Ishikawa (cell line): ENCODE measurements at regions not wholly inside any gene's neighbourhood (a gene's known extent, or its start where the extent isn't known, plus 50 kb on each side); places are given as distances from the start of the nearest gene placed in this dataset.

Experiments
- CEBPB ChIP-seq: IDR thresholded peaks from 2 replicates; pipeline ENCODE4 v1.6.1; 2012
- CREB1 ChIP-seq: IDR thresholded peaks from 2 replicates; pipeline ENCODE4 v1.6.1; 2012; ENCODE audit warnings: low read depth
- EGR1 ChIP-seq: IDR thresholded peaks from 2 replicates; pipeline ENCODE4 v1.6.1; 2012
- EP300 ChIP-seq: IDR thresholded peaks from 2 replicates; pipeline ENCODE4 v1.6.1; 2012; ENCODE audit warnings: borderline replicate concordance
- FOXM1 ChIP-seq: IDR thresholded peaks from 2 replicates; pipeline ENCODE4 v1.6.1; 2012; ENCODE audit warnings: low read depth, borderline replicate concordance
- NFIC ChIP-seq: IDR thresholded peaks from 2 replicates; pipeline ENCODE4 v1.6.1; 2012
- RAD21 ChIP-seq: IDR thresholded peaks from 2 replicates; pipeline ENCODE4 v1.6.1; 2012; ENCODE audit warnings: low read depth
- TAF1 ChIP-seq: IDR thresholded peaks from 2 replicates; pipeline ENCODE4 v1.6.1; 2012; ENCODE audit warnings: low read depth, mild to moderate bottlenecking
- TCF12 ChIP-seq: IDR thresholded peaks from 2 replicates; pipeline ENCODE4 v1.6.1; 2012; ENCODE audit warnings: low read depth
- TEAD4 ChIP-seq: IDR thresholded peaks from 2 replicates; pipeline ENCODE4 v1.6.1; 2012
- YY1 ChIP-seq: IDR thresholded peaks from 2 replicates; pipeline ENCODE4 v1.6.1; 2012; ENCODE audit warnings: low read depth
- ZBTB7A ChIP-seq: IDR thresholded peaks from 2 replicates; pipeline ENCODE4 v1.6.1; 2012; ENCODE audit warnings: low read depth
- TF ChIP-seq, protein P1 (sequence below): IDR thresholded peaks from 2 replicates; pipeline ENCODE4 v1.6.1; 2012
- TF ChIP-seq, protein P2 (sequence below): IDR thresholded peaks from 2 replicates; pipeline ENCODE4 v1.6.1; 2012
- TF ChIP-seq, protein P3 (sequence below): IDR thresholded peaks from 2 replicates; pipeline ENCODE4 v1.6.1; 2012; ENCODE audit warnings: low read depth, mild to moderate bottlenecking

DNA sequence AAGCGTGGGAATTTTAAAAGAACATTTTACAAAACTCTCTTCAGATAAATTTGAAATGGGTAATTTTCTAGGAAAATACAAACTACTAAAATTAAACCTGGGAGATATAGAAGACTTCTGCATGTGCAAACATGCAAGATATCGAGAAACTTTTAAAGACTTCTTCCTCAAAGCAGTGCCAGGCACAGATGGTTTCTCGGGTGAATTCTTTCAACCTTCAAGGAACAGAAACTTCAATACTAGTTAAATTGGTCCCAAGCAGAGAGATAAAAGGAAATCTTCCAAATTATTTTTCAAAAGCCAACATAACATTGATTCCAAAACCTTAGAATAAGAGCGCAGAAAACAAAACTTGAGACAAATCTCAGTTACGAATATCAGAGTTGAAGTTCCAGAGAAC lies 732.7 kb downstream of the PDCD6IP start:
- TF ChIP-seq ZBTB7A = no peak
- TF ChIP-seq, protein P1, sequence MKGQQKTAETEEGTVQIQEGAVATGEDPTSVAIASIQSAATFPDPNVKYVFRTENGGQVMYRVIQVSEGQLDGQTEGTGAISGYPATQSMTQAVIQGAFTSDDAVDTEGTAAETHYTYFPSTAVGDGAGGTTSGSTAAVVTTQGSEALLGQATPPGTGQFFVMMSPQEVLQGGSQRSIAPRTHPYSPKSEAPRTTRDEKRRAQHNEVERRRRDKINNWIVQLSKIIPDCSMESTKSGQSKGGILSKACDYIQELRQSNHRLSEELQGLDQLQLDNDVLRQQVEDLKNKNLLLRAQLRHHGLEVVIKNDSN = no peak
- no peak for TF ChIP-seq FOXM1

DNA sequence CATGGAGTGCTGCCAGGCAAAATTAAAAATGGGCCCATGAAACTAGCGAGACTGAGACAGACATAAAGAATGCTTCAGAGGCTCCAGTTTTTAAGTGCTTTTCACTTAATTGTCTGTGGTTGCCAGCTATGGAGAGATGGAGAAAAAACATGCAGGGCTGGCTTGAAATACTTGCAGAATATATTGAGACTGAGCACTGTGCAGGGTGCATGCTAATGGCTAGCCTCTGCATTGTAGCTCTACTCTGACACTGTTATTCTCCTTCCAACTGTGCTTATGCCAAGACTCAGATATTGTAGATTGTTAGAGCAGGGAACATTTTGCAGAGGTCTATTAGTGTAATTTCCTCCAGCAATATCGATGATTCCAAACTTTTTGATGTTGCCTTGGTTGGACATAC lies 735.0 kb downstream of the PDCD6IP start:
- TF ChIP-seq, protein P1 = no peak
- no peak for TF ChIP-seq RAD21
- no peak for TF ChIP-seq ZBTB7A
- TF ChIP-seq TCF12 = no peak
- no peak for TF ChIP-seq EGR1

DNA sequence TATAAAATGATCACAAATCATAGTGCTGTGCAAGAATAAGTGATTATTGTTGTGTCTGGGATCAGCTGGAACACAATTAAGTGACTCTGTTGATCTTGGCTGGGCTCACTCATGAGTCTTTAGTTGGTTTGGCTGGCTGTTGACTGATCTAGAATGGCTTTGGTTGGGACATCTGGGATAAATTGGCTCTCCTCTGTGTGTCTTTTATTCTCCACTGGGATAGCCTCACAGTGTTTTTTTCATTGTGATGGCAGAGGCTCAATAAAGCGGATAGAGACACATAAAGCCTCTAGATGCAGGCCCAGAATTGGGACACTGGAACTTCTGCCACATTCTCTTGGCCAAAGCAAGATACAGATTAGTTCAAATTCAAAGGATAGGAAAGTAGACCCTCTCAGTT lies 735.6 kb downstream of the PDCD6IP start:
- TF ChIP-seq, protein P2, sequence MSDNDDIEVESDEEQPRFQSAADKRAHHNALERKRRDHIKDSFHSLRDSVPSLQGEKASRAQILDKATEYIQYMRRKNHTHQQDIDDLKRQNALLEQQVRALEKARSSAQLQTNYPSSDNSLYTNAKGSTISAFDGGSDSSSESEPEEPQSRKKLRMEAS = no peak
- no peak for TF ChIP-seq EP300

DNA sequence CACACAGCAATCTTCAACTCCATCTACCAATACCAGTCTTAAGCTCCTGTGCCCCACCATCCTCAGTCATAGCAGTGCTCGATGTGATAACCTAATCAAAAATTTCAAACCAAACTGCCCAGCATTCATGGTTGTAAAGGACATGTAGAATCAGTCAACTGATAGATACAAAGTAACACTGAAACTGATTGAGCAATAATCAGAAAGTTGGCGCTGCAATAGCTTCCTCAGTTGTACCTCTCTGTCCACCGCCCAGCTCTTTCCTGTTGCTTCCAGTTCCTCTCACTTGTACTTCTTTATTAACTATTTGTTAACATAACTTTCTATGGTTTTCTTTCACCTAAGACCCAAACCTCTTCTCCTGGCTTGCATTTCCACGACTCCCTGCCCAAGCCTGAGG lies 745.7 kb downstream of the PDCD6IP start:
- TF ChIP-seq, protein P3, sequence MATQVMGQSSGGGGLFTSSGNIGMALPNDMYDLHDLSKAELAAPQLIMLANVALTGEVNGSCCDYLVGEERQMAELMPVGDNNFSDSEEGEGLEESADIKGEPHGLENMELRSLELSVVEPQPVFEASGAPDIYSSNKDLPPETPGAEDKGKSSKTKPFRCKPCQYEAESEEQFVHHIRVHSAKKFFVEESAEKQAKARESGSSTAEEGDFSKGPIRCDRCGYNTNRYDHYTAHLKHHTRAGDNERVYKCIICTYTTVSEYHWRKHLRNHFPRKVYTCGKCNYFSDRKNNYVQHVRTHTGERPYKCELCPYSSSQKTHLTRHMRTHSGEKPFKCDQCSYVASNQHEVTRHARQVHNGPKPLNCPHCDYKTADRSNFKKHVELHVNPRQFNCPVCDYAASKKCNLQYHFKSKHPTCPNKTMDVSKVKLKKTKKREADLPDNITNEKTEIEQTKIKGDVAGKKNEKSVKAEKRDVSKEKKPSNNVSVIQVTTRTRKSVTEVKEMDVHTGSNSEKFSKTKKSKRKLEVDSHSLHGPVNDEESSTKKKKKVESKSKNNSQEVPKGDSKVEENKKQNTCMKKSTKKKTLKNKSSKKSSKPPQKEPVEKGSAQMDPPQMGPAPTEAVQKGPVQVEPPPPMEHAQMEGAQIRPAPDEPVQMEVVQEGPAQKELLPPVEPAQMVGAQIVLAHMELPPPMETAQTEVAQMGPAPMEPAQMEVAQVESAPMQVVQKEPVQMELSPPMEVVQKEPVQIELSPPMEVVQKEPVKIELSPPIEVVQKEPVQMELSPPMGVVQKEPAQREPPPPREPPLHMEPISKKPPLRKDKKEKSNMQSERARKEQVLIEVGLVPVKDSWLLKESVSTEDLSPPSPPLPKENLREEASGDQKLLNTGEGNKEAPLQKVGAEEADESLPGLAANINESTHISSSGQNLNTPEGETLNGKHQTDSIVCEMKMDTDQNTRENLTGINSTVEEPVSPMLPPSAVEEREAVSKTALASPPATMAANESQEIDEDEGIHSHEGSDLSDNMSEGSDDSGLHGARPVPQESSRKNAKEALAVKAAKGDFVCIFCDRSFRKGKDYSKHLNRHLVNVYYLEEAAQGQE = no peak
- no peak for TF ChIP-seq CEBPB
- no peak for TF ChIP-seq TCF12
- TF ChIP-seq RAD21 = no peak
- TF ChIP-seq, protein P1 = no peak
- no peak for TF ChIP-seq TAF1
- no peak for TF ChIP-seq TEAD4
- no peak for TF ChIP-seq FOXM1
- TF ChIP-seq EGR1 = no peak
- TF ChIP-seq EP300 = no peak
- no peak for TF ChIP-seq NFIC
- TF ChIP-seq YY1 = no peak
- TF ChIP-seq CREB1 = no peak
- no peak for TF ChIP-seq ZBTB7A
- TF ChIP-seq, protein P2 = no peak

DNA sequence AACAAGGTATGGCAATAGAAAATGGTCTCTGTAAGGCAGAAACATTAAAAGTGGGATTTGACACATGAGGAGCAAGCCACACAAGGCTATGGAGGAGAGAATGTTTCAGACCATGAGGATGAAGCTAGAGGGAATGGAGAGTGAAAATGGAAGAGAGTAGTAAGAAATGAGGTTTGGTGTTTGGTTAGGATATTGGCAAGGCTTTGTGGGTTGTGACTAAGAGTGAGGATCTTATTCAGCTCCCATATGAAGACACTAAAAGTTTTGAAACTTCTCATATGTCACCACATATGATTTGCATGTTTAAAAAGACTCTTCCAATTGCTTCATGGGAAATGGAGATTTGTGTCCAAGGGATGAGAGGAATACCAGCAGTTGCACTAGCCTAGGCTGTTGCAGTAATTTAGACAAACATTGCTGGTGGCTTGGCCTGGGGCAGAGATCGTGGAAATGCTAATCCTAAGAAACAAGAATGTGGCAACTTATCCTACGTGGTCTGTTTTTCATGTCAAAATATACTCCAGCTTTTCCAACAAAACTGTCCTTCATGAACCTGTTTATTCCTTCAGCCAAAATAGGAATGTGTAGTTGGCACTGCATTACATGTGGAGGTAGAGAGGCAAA lies 749.0 kb downstream of the PDCD6IP start:
- no peak for TF ChIP-seq TEAD4
- no peak for TF ChIP-seq CREB1
- no peak for TF ChIP-seq ZBTB7A
- no peak for TF ChIP-seq NFIC
- TF ChIP-seq, protein P3 = no peak
- TF ChIP-seq, protein P1 = no peak
- TF ChIP-seq FOXM1 = no peak
- TF ChIP-seq, protein P2 = no peak
- no peak for TF ChIP-seq YY1
- TF ChIP-seq EP300 = no peak
- no peak for TF ChIP-seq TCF12
- no peak for TF ChIP-seq EGR1
- no peak for TF ChIP-seq TAF1
- TF ChIP-seq RAD21 = no peak
- no peak for TF ChIP-seq CEBPB

DNA sequence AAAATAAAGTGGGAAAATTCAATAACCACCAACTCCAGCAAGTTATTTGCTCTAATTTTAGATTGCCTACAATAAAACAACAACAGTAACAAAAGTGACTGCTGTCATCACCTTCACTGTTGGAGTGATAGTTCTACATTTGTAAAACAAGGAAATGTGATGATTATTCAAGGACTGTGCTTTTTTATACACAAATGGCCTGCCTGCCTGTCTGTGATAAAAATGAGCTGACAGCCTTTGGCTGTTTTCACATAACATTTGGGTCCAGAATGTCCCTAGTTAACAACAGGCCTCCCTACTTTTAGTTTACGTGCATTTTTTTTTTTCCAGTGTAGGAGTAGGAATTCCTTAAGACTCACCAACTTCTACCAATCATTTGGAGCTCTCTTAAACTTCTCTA lies 768.8 kb downstream of the PDCD6IP start:
- no peak for TF ChIP-seq RAD21
- no peak for TF ChIP-seq EGR1
- TF ChIP-seq EP300 = no peak
- TF ChIP-seq, protein P2 = no peak
- no peak for TF ChIP-seq CEBPB
- TF ChIP-seq YY1 = no peak
- no peak for TF ChIP-seq TCF12
- TF ChIP-seq CREB1 = no peak
- TF ChIP-seq NFIC = no peak
- TF ChIP-seq, protein P3 = no peak
- TF ChIP-seq TAF1 = no peak
- no peak for TF ChIP-seq TEAD4
- no peak for TF ChIP-seq FOXM1
- TF ChIP-seq ZBTB7A = no peak
- TF ChIP-seq, protein P1 = no peak
